ENCODE measurements at regions not wholly inside any gene's neighbourhood (a gene's known extent, or its start where the extent isn't known, plus 50 kb on each side); places are given as distances from the start of the nearest gene placed in this dataset.

- Histone ChIP-seq H3K36me3 (ENCODE audit: control insufficient read depth in 3 of 3, insufficient read depth in 3 of 3, low read length in 3 of 3) (no peaks in the 10 kb centered on the region), H3K27me3 (ENCODE audit: control insufficient read depth in 3 of 3, insufficient read depth in 3 of 3, low read length in 3 of 3) (no peaks in the 10 kb centered on the region), H3K27ac (ENCODE audit: low read depth, low read length) (peak overlapping the region; percentile 99), H3K9ac (ENCODE audit: low read depth in 1 of 3, low read length in 3 of 3) (peak overlapping the region; percentile 43 to 89 (median 71)), H3K9me3 (ENCODE audit: control insufficient read depth in 3 of 3, low read length in 3 of 3) (no peaks in the 10 kb centered on the region), H3K4me3 (ENCODE audit: low read length in 3 of 3) (peak overlapping the region in 1 of 3 donors; percentile 13), H3K4me1 (ENCODE audit: control insufficient read depth in 3 of 3, insufficient read depth in 3 of 3, low read length in 3 of 3) (peaks cover 48 to 79% (median 78%) of the 10 kb centered on the region in 3 donors)
These were observed 64.1 kb upstream of the GPC1 start for GRCh38 chr2:240371129-240372000.

- no peak overlapping the region for H3K27ac ChIP-seq (ENCODE audit: low read depth, low read length)
- H3K27me3 ChIP-seq (ENCODE audit: control insufficient read depth in 3 of 3, insufficient read depth in 3 of 3, low read length in 3 of 3): no peaks in the 10 kb centered on the region
- H3K4me1 ChIP-seq (ENCODE audit: control insufficient read depth in 3 of 3, insufficient read depth in 3 of 3, low read length in 3 of 3): peaks cover 48 to 72% (median 72%) of the 10 kb centered on the region in 3 donors
- no peak overlapping the region for H3K9ac ChIP-seq (ENCODE audit: low read depth in 1 of 3, low read length in 3 of 3)
- H3K9me3 ChIP-seq (ENCODE audit: control insufficient read depth in 3 of 3, low read length in 3 of 3): no peaks in the 10 kb centered on the region
- H3K36me3 ChIP-seq (ENCODE audit: control insufficient read depth in 3 of 3, insufficient read depth in 3 of 3, low read length in 3 of 3): no peaks in the 10 kb centered on the region
- H3K4me3 ChIP-seq (ENCODE audit: low read length in 3 of 3): no peak overlapping the region
These were observed 63.4 kb upstream of the GPC1 start for GRCh38 chr2:240372101-240372500.

GRCh38 chr2:240373289-240373885 is 62.1 kb upstream of the GPC1 start:
- H3K36me3 ChIP-seq (ENCODE audit: control insufficient read depth in 3 of 3, insufficient read depth in 3 of 3, low read length in 3 of 3): no peaks in the 10 kb centered on the region
- peaks cover 42 to 59% (median 59%) of the 10 kb centered on the region in 3 donors for H3K4me1 ChIP-seq (ENCODE audit: control insufficient read depth in 3 of 3, insufficient read depth in 3 of 3, low read length in 3 of 3)
- no peak overlapping the region for H3K4me3 ChIP-seq (ENCODE audit: low read length in 3 of 3)
- H3K9ac ChIP-seq (ENCODE audit: low read depth in 1 of 3, low read length in 3 of 3): peak overlapping the region in 2 of 3 donors; percentile 45 to 74
- H3K27me3 ChIP-seq (ENCODE audit: control insufficient read depth in 3 of 3, insufficient read depth in 3 of 3, low read length in 3 of 3): no peaks in the 10 kb centered on the region
- H3K27ac ChIP-seq (ENCODE audit: low read depth, low read length): peak overlapping the region; percentile 76
- H3K9me3 ChIP-seq (ENCODE audit: control insufficient read depth in 3 of 3, low read length in 3 of 3): no peaks in the 10 kb centered on the region

GRCh38 chr2:240374085-240374907 is 61.2 kb upstream of the GPC1 start:
- no peaks in the 10 kb centered on the region for H3K27me3 ChIP-seq (ENCODE audit: control insufficient read depth in 3 of 3, insufficient read depth in 3 of 3, low read length in 3 of 3)
- H3K4me3 ChIP-seq (ENCODE audit: low read length in 3 of 3): peak overlapping the region in 1 of 3 donors; percentile 49
- peak overlapping the region; percentile 45 to 74 (median 65) for H3K9ac ChIP-seq (ENCODE audit: low read depth in 1 of 3, low read length in 3 of 3)
- H3K36me3 ChIP-seq (ENCODE audit: control insufficient read depth in 3 of 3, insufficient read depth in 3 of 3, low read length in 3 of 3): no peaks in the 10 kb centered on the region
- peaks cover 34 to 51% (median 50%) of the 10 kb centered on the region in 3 donors for H3K4me1 ChIP-seq (ENCODE audit: control insufficient read depth in 3 of 3, insufficient read depth in 3 of 3, low read length in 3 of 3)
- H3K27ac ChIP-seq (ENCODE audit: low read depth, low read length): peak overlapping the region; percentile 76
- no peaks in the 10 kb centered on the region for H3K9me3 ChIP-seq (ENCODE audit: control insufficient read depth in 3 of 3, low read length in 3 of 3)

GRCh38 chr2:240375024-240375645 is 60.3 kb upstream of the GPC1 start:
- Histone ChIP-seq H3K27me3 (ENCODE audit: control insufficient read depth in 3 of 3, insufficient read depth in 3 of 3, low read length in 3 of 3) (no peaks in the 10 kb centered on the region), H3K9me3 (ENCODE audit: control insufficient read depth in 3 of 3, low read length in 3 of 3) (no peaks in the 10 kb centered on the region), H3K4me3 (ENCODE audit: low read length in 3 of 3) (no peak overlapping the region), H3K27ac (ENCODE audit: low read depth, low read length) (peak overlapping the region; percentile 76), H3K4me1 (ENCODE audit: control insufficient read depth in 3 of 3, insufficient read depth in 3 of 3, low read length in 3 of 3) (peaks cover 27 to 44% (median 42%) of the 10 kb centered on the region in 3 donors), H3K36me3 (ENCODE audit: control insufficient read depth in 3 of 3, insufficient read depth in 3 of 3, low read length in 3 of 3) (no peaks in the 10 kb centered on the region), H3K9ac (ENCODE audit: low read depth in 1 of 3, low read length in 3 of 3) (peak overlapping the region in 1 of 3 donors; percentile 74)

- H3K9me3 ChIP-seq (ENCODE audit: control insufficient read depth in 3 of 3, low read length in 3 of 3): no peaks in the 10 kb centered on the region
- no peak overlapping the region for H3K9ac ChIP-seq (ENCODE audit: low read depth in 1 of 3, low read length in 3 of 3)
- H3K36me3 ChIP-seq (ENCODE audit: control insufficient read depth in 3 of 3, insufficient read depth in 3 of 3, low read length in 3 of 3): no peaks in the 10 kb centered on the region
- no peak overlapping the region for H3K4me3 ChIP-seq (ENCODE audit: low read length in 3 of 3)
- no peaks in the 10 kb centered on the region for H3K27me3 ChIP-seq (ENCODE audit: control insufficient read depth in 3 of 3, insufficient read depth in 3 of 3, low read length in 3 of 3)
- peaks cover 17 to 28% (median 27%) of the 10 kb centered on the region in 3 donors for H3K4me1 ChIP-seq (ENCODE audit: control insufficient read depth in 3 of 3, insufficient read depth in 3 of 3, low read length in 3 of 3)
- no peak overlapping the region for H3K27ac ChIP-seq (ENCODE audit: low read depth, low read length)
These were observed 58.7 kb upstream of the GPC1 start for GRCh38 chr2:240376739-240377138.

- H3K36me3 ChIP-seq (ENCODE audit: control insufficient read depth in 3 of 3, insufficient read depth in 3 of 3, low read length in 3 of 3): no peaks in the 10 kb centered on the region
- no peak overlapping the region for H3K9ac ChIP-seq (ENCODE audit: low read depth in 1 of 3, low read length in 3 of 3)
- peaks cover 17 to 25% (median 24%) of the 10 kb centered on the region in 3 donors for H3K4me1 ChIP-seq (ENCODE audit: control insufficient read depth in 3 of 3, insufficient read depth in 3 of 3, low read length in 3 of 3)
- no peak overlapping the region for H3K27ac ChIP-seq (ENCODE audit: low read depth, low read length)
- no peaks in the 10 kb centered on the region for H3K27me3 ChIP-seq (ENCODE audit: control insufficient read depth in 3 of 3, insufficient read depth in 3 of 3, low read length in 3 of 3)
- no peak overlapping the region for H3K4me3 ChIP-seq (ENCODE audit: low read length in 3 of 3)
- no peaks in the 10 kb centered on the region for H3K9me3 ChIP-seq (ENCODE audit: control insufficient read depth in 3 of 3, low read length in 3 of 3)
These were observed 58.1 kb upstream of the GPC1 start for GRCh38 chr2:240377366-240377765.

GRCh38 chr2:240379089-240379636 is 56.3 kb upstream of the GPC1 start:
- Histone ChIP-seq H3K36me3 (ENCODE audit: control insufficient read depth in 3 of 3, insufficient read depth in 3 of 3, low read length in 3 of 3) (no peaks in the 10 kb centered on the region), H3K4me3 (ENCODE audit: low read length in 3 of 3) (no peak overlapping the region), H3K27me3 (ENCODE audit: control insufficient read depth in 3 of 3, insufficient read depth in 3 of 3, low read length in 3 of 3) (no peaks in the 10 kb centered on the region), H3K9ac (ENCODE audit: low read depth in 1 of 3, low read length in 3 of 3) (no peak overlapping the region), H3K4me1 (ENCODE audit: control insufficient read depth in 3 of 3, insufficient read depth in 3 of 3, low read length in 3 of 3) (peaks cover 13 to 25% (median 24%) of the 10 kb centered on the region in 3 donors), H3K9me3 (ENCODE audit: control insufficient read depth in 3 of 3, low read length in 3 of 3) (no peaks in the 10 kb centered on the region), H3K27ac (ENCODE audit: low read depth, low read length) (no peak overlapping the region)

GRCh38 chr2:240383099-240383758 is 52.2 kb upstream of the GPC1 start:
- H3K9ac ChIP-seq (ENCODE audit: low read depth in 1 of 3, low read length in 3 of 3): no peak overlapping the region
- H3K27ac ChIP-seq (ENCODE audit: low read depth, low read length): no peak overlapping the region
- no peak overlapping the region for H3K4me3 ChIP-seq (ENCODE audit: low read length in 3 of 3)
- no peaks in the 10 kb centered on the region for H3K9me3 ChIP-seq (ENCODE audit: control insufficient read depth in 3 of 3, low read length in 3 of 3)
- H3K27me3 ChIP-seq (ENCODE audit: control insufficient read depth in 3 of 3, insufficient read depth in 3 of 3, low read length in 3 of 3): no peaks in the 10 kb centered on the region
- H3K36me3 ChIP-seq (ENCODE audit: control insufficient read depth in 3 of 3, insufficient read depth in 3 of 3, low read length in 3 of 3): no peaks in the 10 kb centered on the region
- H3K4me1 ChIP-seq (ENCODE audit: control insufficient read depth in 3 of 3, insufficient read depth in 3 of 3, low read length in 3 of 3): peaks cover 11 to 34% (median 31%) of the 10 kb centered on the region in 3 donors
